ENCODE measurements at regions not wholly inside any gene's neighbourhood (a gene's known extent, or its start where the extent isn't known, plus 50 kb on each side); places are given as distances from the start of the nearest gene placed in this dataset.

DNA sequence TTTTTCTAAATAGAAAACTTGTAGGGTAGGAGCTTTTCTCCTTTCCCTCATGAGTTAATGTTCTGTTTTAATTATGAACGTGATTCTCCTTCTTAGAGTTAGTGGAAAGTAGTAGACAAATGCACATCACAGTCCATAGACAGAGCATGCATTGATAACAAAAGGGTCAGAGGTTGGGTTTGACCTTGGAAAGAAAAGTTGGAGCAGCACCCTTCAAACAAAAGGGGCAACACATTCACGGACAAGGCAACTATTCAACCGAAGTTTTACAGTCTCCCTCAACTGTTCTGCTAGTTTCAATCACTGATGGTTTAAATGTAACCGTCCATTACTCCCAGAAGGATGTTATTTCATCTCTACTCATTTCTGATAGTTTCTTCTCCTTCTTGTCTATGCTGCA, 103.4 kb upstream of the MAOA start:
- TF ChIP-seq SIN3A (IDR thresholded peaks at IDR 0.05; ENCODE audit: borderline replicate concordance, insufficient read depth, low read length) (no peak), FOXP2 (optimal IDR thresholded peaks at IDR 0.05; ENCODE audit: borderline replicate concordance, extremely low read depth, extremely low read length, insufficient read depth) (no peak)
- TF ChIP-seq, protein P1, sequence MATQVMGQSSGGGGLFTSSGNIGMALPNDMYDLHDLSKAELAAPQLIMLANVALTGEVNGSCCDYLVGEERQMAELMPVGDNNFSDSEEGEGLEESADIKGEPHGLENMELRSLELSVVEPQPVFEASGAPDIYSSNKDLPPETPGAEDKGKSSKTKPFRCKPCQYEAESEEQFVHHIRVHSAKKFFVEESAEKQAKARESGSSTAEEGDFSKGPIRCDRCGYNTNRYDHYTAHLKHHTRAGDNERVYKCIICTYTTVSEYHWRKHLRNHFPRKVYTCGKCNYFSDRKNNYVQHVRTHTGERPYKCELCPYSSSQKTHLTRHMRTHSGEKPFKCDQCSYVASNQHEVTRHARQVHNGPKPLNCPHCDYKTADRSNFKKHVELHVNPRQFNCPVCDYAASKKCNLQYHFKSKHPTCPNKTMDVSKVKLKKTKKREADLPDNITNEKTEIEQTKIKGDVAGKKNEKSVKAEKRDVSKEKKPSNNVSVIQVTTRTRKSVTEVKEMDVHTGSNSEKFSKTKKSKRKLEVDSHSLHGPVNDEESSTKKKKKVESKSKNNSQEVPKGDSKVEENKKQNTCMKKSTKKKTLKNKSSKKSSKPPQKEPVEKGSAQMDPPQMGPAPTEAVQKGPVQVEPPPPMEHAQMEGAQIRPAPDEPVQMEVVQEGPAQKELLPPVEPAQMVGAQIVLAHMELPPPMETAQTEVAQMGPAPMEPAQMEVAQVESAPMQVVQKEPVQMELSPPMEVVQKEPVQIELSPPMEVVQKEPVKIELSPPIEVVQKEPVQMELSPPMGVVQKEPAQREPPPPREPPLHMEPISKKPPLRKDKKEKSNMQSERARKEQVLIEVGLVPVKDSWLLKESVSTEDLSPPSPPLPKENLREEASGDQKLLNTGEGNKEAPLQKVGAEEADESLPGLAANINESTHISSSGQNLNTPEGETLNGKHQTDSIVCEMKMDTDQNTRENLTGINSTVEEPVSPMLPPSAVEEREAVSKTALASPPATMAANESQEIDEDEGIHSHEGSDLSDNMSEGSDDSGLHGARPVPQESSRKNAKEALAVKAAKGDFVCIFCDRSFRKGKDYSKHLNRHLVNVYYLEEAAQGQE (IDR thresholded peaks at IDR 0.05; ENCODE audit: insufficient read depth in 1 of 2, low read depth in 2 of 2, low read length in 2 of 2): no peak
